IMR-90 (cell line): ENCODE measurements at regions not wholly inside any gene's neighbourhood (a gene's known extent, or its start where the extent isn't known, plus 50 kb on each side); places are given as distances from the start of the nearest gene placed in this dataset.
A peak's percentile ranks its signal among the peaks of the same experiment; 100 is the strongest.

ENCODE experiments used
- ATAC-seq: fragments of 200-7000 bp; cut with Tn5 transposase; 2 replicates; pipeline ENCODE4 v1.9.1; 2020; ENCODE audit warnings: low read depth, mild to moderate bottlenecking, moderate library complexity
- BruUV-seq: library from RNA; stranded (reverse); fragments of 400-500 nt; replicated peaks from 2 replicates; lab custom pipeline; 2021; lab: Mats Ljungman, UMichigan
- CTCF ChIA-PET: fragments of 300-600 bp; formaldehyde crosslinking; extraction: SDS; loops from one replicate; lab custom pipeline; 2021; ENCODE audit warnings: antibody characterized with exemption; lab: Yijun Ruan, JAX
- POLR2A ChIA-PET: fragments of 300-600 bp; sonication (Branson Sonifier 250); formaldehyde crosslinking; loops from one replicate; lab custom pipeline; 2022; ENCODE audit warnings: antibody characterized with exemption; ENCODE audit not compliant: unreplicated experiment; lab: Charles Lee
- DNase-seq: peaks from one replicate; pipeline ENCODE4 v3.0.0; 2013
- H2AFZ ChIP-seq: replicated peaks from 2 replicates; pipeline ENCODE3; 2013; ENCODE audit warnings: low read length, mild to moderate bottlenecking; ENCODE audit not compliant: poor library complexity
- H2AK5ac ChIP-seq: 2 replicates; pipeline ENCODE4 v1.6.1; 2013; ENCODE audit warnings: low read depth, low read length, inconsistent platforms
- H2AK9ac ChIP-seq: replicated peaks from 2 replicates; pipeline ENCODE3; 2013; ENCODE audit warnings: mild to moderate bottlenecking, low read depth, low read length, moderate library complexity; ENCODE audit not compliant: poor library complexity
- H2BK120ac ChIP-seq: 2 replicates; pipeline ENCODE4 v1.6.1; 2013; ENCODE audit warnings: low read depth, low read length, inconsistent platforms
- H2BK15ac ChIP-seq: 3 replicates; pipeline ENCODE4 v1.6.1; 2013; ENCODE audit warnings: low read depth, low read length, inconsistent platforms
- H2BK20ac ChIP-seq: 2 replicates; pipeline ENCODE4 v1.6.1; 2013; ENCODE audit warnings: low read depth, mild to moderate bottlenecking, inconsistent platforms, low read length, moderate library complexity
- H2BK5ac ChIP-seq: 2 replicates; pipeline ENCODE4 v1.6.1; 2013; ENCODE audit warnings: mild to moderate bottlenecking, low read depth, low read length, inconsistent platforms; ENCODE audit not compliant: poor library complexity, severe bottlenecking
- H3K14ac ChIP-seq: replicated peaks from 2 replicates; pipeline ENCODE4 v1.6.1; 2013; ENCODE audit warnings: low read depth, low read length, inconsistent platforms
- H3K18ac ChIP-seq: 2 replicates; pipeline ENCODE4 v1.6.1; 2013; ENCODE audit warnings: low read depth, low read length, control low read depth
- H3K23ac ChIP-seq: 2 replicates; pipeline ENCODE4 v1.6.1; 2013; ENCODE audit warnings: low read depth, low read length, inconsistent platforms
- H3K27ac ChIP-seq: 2 replicates; pipeline ENCODE4 v1.5.1; 2013; ENCODE audit warnings: mild to moderate bottlenecking, control low read depth, low read length; ENCODE audit not compliant: insufficient read depth
- H3K27me3 ChIP-seq: 2 replicates; pipeline ENCODE4 v1.6.1; 2013; ENCODE audit warnings: low read length; ENCODE audit not compliant: control insufficient read depth, insufficient read depth
- H3K36me3 ChIP-seq: 2 replicates; pipeline ENCODE4 v1.6.1; 2013; ENCODE audit warnings: low read length, mixed read lengths; ENCODE audit not compliant: control insufficient read depth, insufficient read depth
- H3K4ac ChIP-seq: 2 replicates; pipeline ENCODE4 v1.6.1; 2013; ENCODE audit warnings: low read depth, low read length, inconsistent platforms
- H3K4me1 ChIP-seq: 2 replicates; pipeline ENCODE4 v1.6.1; 2013; ENCODE audit warnings: low read length, mixed read lengths; ENCODE audit not compliant: control insufficient read depth, insufficient read depth
- H3K4me2 ChIP-seq: 2 replicates; pipeline ENCODE4 v1.6.1; 2013; ENCODE audit warnings: low read depth, mild to moderate bottlenecking, control low read depth, low read length, moderate library complexity
- H3K4me3 ChIP-seq: 2 replicates; pipeline ENCODE4 v1.5.1; 2013; ENCODE audit warnings: low read depth, mild to moderate bottlenecking, control low read depth, low read length, moderate library complexity; ENCODE audit not compliant: insufficient read depth
- H3K56ac ChIP-seq: 2 replicates; pipeline ENCODE4 v1.6.1; 2013; ENCODE audit warnings: low read length, inconsistent platforms; ENCODE audit not compliant: insufficient read depth; ENCODE audit errors: extremely low read depth
- H3K79me1 ChIP-seq, 2 experiments: 2 replicates each; pipeline ENCODE4 v1.6.1; 2013; ENCODE audit warnings: low read length in 2 of 2, inconsistent platforms in 1 of 2, low read depth in 1 of 2
- H3K9ac ChIP-seq: 2 replicates; pipeline ENCODE4 v1.6.1; 2013; ENCODE audit warnings: low read depth, low read length, control low read depth
- H3K9me1 ChIP-seq: 2 replicates; pipeline ENCODE4 v1.6.1; 2013; ENCODE audit warnings: low read length, inconsistent platforms; ENCODE audit not compliant: insufficient read depth
- H3K9me3 ChIP-seq: 2 replicates; pipeline ENCODE4 v1.6.1; 2013; ENCODE audit warnings: low read length; ENCODE audit not compliant: control insufficient read depth, insufficient read depth
- H4K20me1 ChIP-seq: 2 replicates; pipeline ENCODE4 v1.6.1; 2013; ENCODE audit warnings: low read length, inconsistent platforms; ENCODE audit not compliant: insufficient read depth
- H4K5ac ChIP-seq: 2 replicates; pipeline ENCODE4 v1.6.1; 2013; ENCODE audit warnings: mild to moderate bottlenecking, low read depth, low read length, control low read depth
- H4K8ac ChIP-seq, 2 experiments: 2 replicates each; pipeline ENCODE4 v1.6.1; 2013; ENCODE audit warnings: low read depth in 2 of 2, low read length in 2 of 2, control low read depth in 1 of 2, inconsistent platforms in 1 of 2
- H4K91ac ChIP-seq: 2 replicates; pipeline ENCODE4 v1.6.1; 2013; ENCODE audit warnings: low read depth, low read length, inconsistent platforms; ENCODE audit not compliant: insufficient read depth
- BHLHE40 ChIP-seq: fragments of 150-350 bp; IDR thresholded peaks from 2 replicates; pipeline ENCODE4 v1.6.1; 2016; ENCODE audit warnings: mild to moderate bottlenecking, low read depth, low read length
- CEBPB ChIP-seq: IDR thresholded peaks from 2 replicates; pipeline ENCODE4 v1.6.1; 2012; ENCODE audit warnings: low read depth, low read length, improper control_type of control experiment
- FOS ChIP-seq: fragments of 150-350 bp; IDR thresholded peaks from 2 replicates; pipeline ENCODE4 v1.6.1; 2016; ENCODE audit warnings: low read depth, low read length
- MAZ ChIP-seq: IDR thresholded peaks from 2 replicates; pipeline ENCODE4 v1.6.1; 2012; ENCODE audit warnings: low read depth, mild to moderate bottlenecking, low read length, improper control_type of control experiment, moderate library complexity, borderline replicate concordance
- RAD21 ChIP-seq: IDR thresholded peaks from 2 replicates; pipeline ENCODE4 v1.6.1; 2012; ENCODE audit warnings: low read length, improper control_type of control experiment
- RCOR1 ChIP-seq: IDR thresholded peaks from 2 replicates; pipeline ENCODE4 v1.6.1; 2012; ENCODE audit warnings: mild to moderate bottlenecking, low read length, improper control_type of control experiment; ENCODE audit not compliant: insufficient replicate concordance
- RFX5 ChIP-seq: IDR thresholded peaks from 2 replicates; pipeline ENCODE4 v1.8.0; 2012; ENCODE audit warnings: low read depth, mild to moderate bottlenecking, low read length, moderate library complexity
- WGBS, 2 experiments: methylation state at CpG; one replicate each; pipeline versions ENCODE4 v1.1.5 to v1.1.7; 2013; ENCODE audit warnings: missing lambda C conversion rate in 2 of 2; ENCODE audit not compliant: insufficient read length in 1 of 2; ENCODE audit errors: extremely low coverage in 2 of 2; 5-methylcytosine and 5-hydroxymethylcytosine counted together
- dilution Hi-C: fragments of 300-500 bp; cut with HindIII; formaldehyde crosslinking; loops from one replicate; pipeline ENCODE4 v1.14.3; 2018; ENCODE audit warnings: low sequenced_read_pairs; ENCODE audit not compliant: unreplicated experiment
- in situ Hi-C: fragments of 300-500 bp; cut with MboI; formaldehyde crosslinking; loops from 3 replicates; pipeline ENCODE4 v1.14.3; 2019; ENCODE audit warnings: low sequenced_read_pairs, inconsistent platforms, mixed read lengths
- intact Hi-C: fragments of 100-400 bp; cut with micrococcal nuclease; formaldehyde crosslinking; loops from 2 replicates; pipeline ENCODE4 v1.10.0; 2022
- TF ChIP-seq, protein P1 (sequence below): fragments of 150-350 bp; IDR thresholded peaks from 2 replicates; pipeline ENCODE4 v1.6.1; 2016; ENCODE audit warnings: low read depth, mild to moderate bottlenecking, low read length, moderate library complexity, borderline replicate concordance
- TF ChIP-seq, protein P2 (sequence below): fragments of 150-350 bp; IDR thresholded peaks from 2 replicates; pipeline ENCODE4 v1.6.1; 2017; ENCODE audit warnings: mild to moderate bottlenecking, antibody characterized with exemption, low read length, low read depth

- Histone ChIP-seq H3K36me3 (no peaks in the 10 kb centered on the region), H2AFZ (no peak overlapping the region), H3K27me3 (peaks cover 2% of the 10 kb centered on the region; the same call in 1 of the 2 replicates), H3K9ac (no peak overlapping the region), H4K20me1 (no peaks in the 10 kb centered on the region), H2AK9ac (no peak overlapping the region), H3K79me1 (no peaks in the 10 kb centered on the region), H3K4me2 (no peak overlapping the region), H3K9me1 (no peaks in the 10 kb centered on the region; the same call in 1 of the 2 replicates), H2BK15ac (no peak overlapping the region), H2AK5ac (peak overlapping the region; percentile 81; the same call in 1 of the 2 replicates), H3K27ac (no peak overlapping the region), H3K4me3 (no peak overlapping the region), H3K4me1 (peaks cover 10% of the 10 kb centered on the region; the same call in 1 of the 2 replicates), H3K14ac (no peak overlapping the region), H3K56ac (no peak overlapping the region), H3K18ac (no peak overlapping the region), H3K9me3 (no peaks in the 10 kb centered on the region), H3K23ac (no peak overlapping the region), H2BK20ac (peak overlapping the region; percentile 45; the same call in 1 of the 2 replicates), H4K8ac (no peak overlapping the region), H2BK5ac (no peak overlapping the region), H4K91ac (peak overlapping the region; percentile 55; the same call in 1 of the 2 replicates), H3K4ac (peak overlapping the region; percentile 64), H2BK120ac (peak overlapping the region; percentile 26; the same call in 1 of the 2 replicates), H4K5ac (no peak overlapping the region)
- no peak for DNase-seq
- 95% methylated on average over 6 of the region's 18 CpGs; no CpG with 5 or more reads in 1 of the 2 experiments for WGBS, 2 experiments
- ATAC-seq, result no peak
- intact Hi-C loops (no loop called here), in situ Hi-C loops (no loop called here), dilution Hi-C loops (no loop called here)
- BruUV-seq, result no TSS peak
- TF ChIP-seq RFX5, result no peak
- no peak for TF ChIP-seq CEBPB
- no peak for TF ChIP-seq RAD21
- no peak for TF ChIP-seq FOS
- no peak for TF ChIP-seq MAZ
- TF ChIP-seq RCOR1, result no peak
- TF ChIP-seq, protein P1, sequence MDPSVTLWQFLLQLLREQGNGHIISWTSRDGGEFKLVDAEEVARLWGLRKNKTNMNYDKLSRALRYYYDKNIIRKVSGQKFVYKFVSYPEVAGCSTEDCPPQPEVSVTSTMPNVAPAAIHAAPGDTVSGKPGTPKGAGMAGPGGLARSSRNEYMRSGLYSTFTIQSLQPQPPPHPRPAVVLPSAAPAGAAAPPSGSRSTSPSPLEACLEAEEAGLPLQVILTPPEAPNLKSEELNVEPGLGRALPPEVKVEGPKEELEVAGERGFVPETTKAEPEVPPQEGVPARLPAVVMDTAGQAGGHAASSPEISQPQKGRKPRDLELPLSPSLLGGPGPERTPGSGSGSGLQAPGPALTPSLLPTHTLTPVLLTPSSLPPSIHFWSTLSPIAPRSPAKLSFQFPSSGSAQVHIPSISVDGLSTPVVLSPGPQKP, result no peak
- TF ChIP-seq, protein P2, sequence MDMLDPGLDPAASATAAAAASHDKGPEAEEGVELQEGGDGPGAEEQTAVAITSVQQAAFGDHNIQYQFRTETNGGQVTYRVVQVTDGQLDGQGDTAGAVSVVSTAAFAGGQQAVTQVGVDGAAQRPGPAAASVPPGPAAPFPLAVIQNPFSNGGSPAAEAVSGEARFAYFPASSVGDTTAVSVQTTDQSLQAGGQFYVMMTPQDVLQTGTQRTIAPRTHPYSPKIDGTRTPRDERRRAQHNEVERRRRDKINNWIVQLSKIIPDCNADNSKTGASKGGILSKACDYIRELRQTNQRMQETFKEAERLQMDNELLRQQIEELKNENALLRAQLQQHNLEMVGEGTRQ, result no peak
- no peak for TF ChIP-seq BHLHE40
- POLR2A ChIA-PET, result no interaction called here
- CTCF ChIA-PET, result no interaction called here
Observed at GRCh38 chr2:128441341-128442052, 122.8 kb upstream of the HS6ST1 start.
